ENCODE measurements at regions not wholly inside any gene's neighbourhood (a gene's known extent, or its start where the extent isn't known, plus 50 kb on each side); places are given as distances from the start of the nearest gene placed in this dataset.
A peak's percentile ranks its signal among the peaks of the same experiment; 100 is the strongest.

GRCh38 chr5:6084836-6085235, 293.5 kb downstream of the MED10 start:
- H3K27ac ChIP-seq (replicated peaks in 1 of 4): no peak overlapping the region
- 84% methylated on average over 2 of the region's 2 CpGs for WGBS
- H3K4me1 ChIP-seq: no peaks in the 10 kb centered on the region
- no peaks in the 10 kb centered on the region for H3K9me3 ChIP-seq
- no peak for DNase-seq (ENCODE audit: extremely low spot score)
- no peaks in the 10 kb centered on the region for H3K36me3 ChIP-seq
- intact Hi-C loops (cut with DNase I): no loop called here
- H3K27me3 ChIP-seq: peaks cover 0 to 6% (median 0%) of the 10 kb centered on the region in 4 donors
- no peak overlapping the region for H3K4me3 ChIP-seq
- no peak for TF ChIP-seq CTCF (IDR thresholded peaks at IDR 0.05)
- no peak for TF ChIP-seq POLR2AphosphoS5 (IDR thresholded peaks at IDR 0.05)
- TF ChIP-seq POLR2A (IDR thresholded peaks at IDR 0.05; ENCODE audit: low read depth): no peak
- TF ChIP-seq EP300 (IDR thresholded peaks at IDR 0.05): no peak

- WGBS: 76% methylated on average over 8 of the region's 8 CpGs
- intact Hi-C loops (cut with DNase I): no loop called here
- TF ChIP-seq POLR2A (IDR thresholded peaks at IDR 0.05; ENCODE audit: low read depth): no peak
- no peak for TF ChIP-seq CTCF (IDR thresholded peaks at IDR 0.05)
- no peak overlapping the region for H3K4me3 ChIP-seq
- no peaks in the 10 kb centered on the region for H3K36me3 ChIP-seq
- DNase-seq (ENCODE audit: extremely low spot score): no peak
- H3K9me3 ChIP-seq: no peaks in the 10 kb centered on the region
- H3K4me1 ChIP-seq: no peaks in the 10 kb centered on the region
- H3K27me3 ChIP-seq: peaks cover 0 to 6% (median 0%) of the 10 kb centered on the region in 4 donors
- no peak overlapping the region for H3K27ac ChIP-seq (replicated peaks in 1 of 4)
Measured at GRCh38 chr5:6084376-6084775, 294.0 kb downstream of the MED10 start.

GRCh38 chr5:6083311-6083978, 294.9 kb downstream of the MED10 start:
- H3K4me3 ChIP-seq: no peak overlapping the region
- peaks cover 0 to 6% (median 0%) of the 10 kb centered on the region in 4 donors for H3K27me3 ChIP-seq
- TF ChIP-seq POLR2A (IDR thresholded peaks at IDR 0.05; ENCODE audit: low read depth) (no peak), CTCF (IDR thresholded peaks at IDR 0.05) (no peak), EP300 (IDR thresholded peaks at IDR 0.05) (no peak), POLR2AphosphoS5 (IDR thresholded peaks at IDR 0.05) (no peak)
- no peaks in the 10 kb centered on the region for H3K9me3 ChIP-seq
- WGBS: 69% methylated on average over 11 of the region's 11 CpGs
- H3K36me3 ChIP-seq: no peaks in the 10 kb centered on the region
- intact Hi-C loops (cut with DNase I): no loop called here
- no peaks in the 10 kb centered on the region for H3K4me1 ChIP-seq
- H3K27ac ChIP-seq (replicated peaks in 1 of 4): no peak overlapping the region
- no peak for DNase-seq (ENCODE audit: extremely low spot score)

DNA sequence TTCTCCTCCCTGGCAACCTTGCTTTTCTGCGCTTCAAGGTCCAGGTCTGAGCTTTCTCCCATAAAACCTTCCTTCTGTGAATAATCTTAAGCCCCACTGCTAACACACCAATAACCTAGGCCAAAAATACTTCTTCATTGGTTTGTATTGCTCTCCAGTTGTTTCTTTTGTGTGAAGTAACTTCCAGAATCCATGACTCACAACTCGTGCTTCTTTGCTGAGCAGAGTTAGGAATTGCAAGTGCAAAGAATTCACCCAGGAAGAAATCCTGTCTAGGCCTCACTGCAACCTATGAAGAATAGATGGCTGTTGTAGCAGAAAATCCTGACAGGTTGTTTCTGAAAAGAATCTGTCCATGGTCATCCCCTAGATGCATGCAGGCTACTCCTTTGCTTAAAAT, 295.7 kb downstream of the MED10 start:
- intact Hi-C loops (cut with DNase I): no loop called here
- no peak overlapping the region for H3K4me3 ChIP-seq
- no peaks in the 10 kb centered on the region for H3K4me1 ChIP-seq
- WGBS: 83% methylated on average over 2 of the region's 2 CpGs
- H3K36me3 ChIP-seq: no peaks in the 10 kb centered on the region
- TF ChIP-seq POLR2AphosphoS5 (IDR thresholded peaks at IDR 0.05) (no peak), CTCF (IDR thresholded peaks at IDR 0.05) (no peak), EP300 (IDR thresholded peaks at IDR 0.05) (no peak), POLR2A (IDR thresholded peaks at IDR 0.05; ENCODE audit: low read depth) (no peak)
- no peak overlapping the region for H3K27ac ChIP-seq (replicated peaks in 1 of 4)
- H3K9me3 ChIP-seq: no peaks in the 10 kb centered on the region
- DNase-seq (ENCODE audit: extremely low spot score): no peak
- H3K27me3 ChIP-seq: peaks cover 0 to 6% (median 0%) of the 10 kb centered on the region in 4 donors

DNA sequence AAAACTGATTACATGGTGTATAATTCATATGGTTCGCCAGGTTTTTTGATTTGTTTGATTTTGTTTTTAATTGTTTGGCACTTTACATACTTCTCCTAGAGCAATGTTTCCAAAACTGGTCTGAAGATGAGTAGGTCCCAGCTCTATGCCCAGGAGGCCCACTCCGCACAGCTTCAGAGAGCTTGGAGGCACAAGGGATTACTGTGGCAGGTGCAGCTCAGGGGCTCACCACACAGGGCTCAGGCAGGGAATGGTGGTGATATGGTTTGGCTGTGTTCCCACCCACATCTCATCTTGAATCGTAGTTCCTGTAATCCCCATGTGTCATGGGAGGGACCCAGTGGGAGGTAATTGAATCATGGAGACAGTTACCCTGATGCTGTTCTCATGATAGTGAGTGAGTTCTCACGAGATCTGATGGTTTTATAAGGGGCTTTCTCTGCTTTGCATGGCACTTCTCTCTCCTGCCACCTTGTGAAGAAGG, 296.6 kb downstream of the MED10 start:
- peak; percentile 75 for DNase-seq (ENCODE audit: extremely low spot score)
- Histone ChIP-seq H3K9me3 (no peaks in the 10 kb centered on the region), H3K36me3 (no peaks in the 10 kb centered on the region), H3K4me1 (no peaks in the 10 kb centered on the region), H3K27me3 (peaks cover 0 to 6% (median 0%) of the 10 kb centered on the region in 4 donors), H3K4me3 (no peak overlapping the region), H3K27ac (replicated peaks in 1 of 4) (no peak overlapping the region)
- TF ChIP-seq POLR2A (IDR thresholded peaks at IDR 0.05; ENCODE audit: low read depth) (no peak), EP300 (IDR thresholded peaks at IDR 0.05) (no peak), CTCF (IDR thresholded peaks at IDR 0.05) (no peak), POLR2AphosphoS5 (IDR thresholded peaks at IDR 0.05) (no peak)
- intact Hi-C loops (cut with DNase I): no loop called here
- WGBS: 85% methylated on average over 4 of the region's 4 CpGs
